Body of pancreas (tissue), 4 donors: ENCODE measurements at regions not wholly inside any gene's neighbourhood (a gene's known extent, or its start where the extent isn't known, plus 50 kb on each side); places are given as distances from the start of the nearest gene placed in this dataset.

ENCODE experiments used
- ATAC-seq: fragments of 150-250 bp; one replicate; pipeline ENCODE4 v1.9.1; 2016
- DNase-seq, 4 donors: peaks; one replicate each; pipeline ENCODE4 v3.0.0-alpha.2; 2019
- H3K27ac ChIP-seq, 4 donors: fragments of 200-600 bp; sonication (generic); 1 replicate in 3 of 4; 2 replicates in 1 of 4; pipeline versions ENCODE4 v1.5.1 to v1.6.1; 2016 to 2019; ENCODE audit warnings: mild to moderate bottlenecking in 1 of 4, mixed read lengths in 1 of 4, moderate library complexity in 1 of 4
- H3K27me3 ChIP-seq, 2 donors: fragments of 200-600 bp; sonication (generic); one replicate each; pipeline ENCODE4 v1.6.0; 2016; ENCODE audit warnings: mild to moderate bottlenecking in 1 of 2
- H3K36me3 ChIP-seq, 2 donors: fragments of 200-600 bp; sonication (generic); replicated peaks in 1 of 2; 2 replicates each; pipeline ENCODE4 v1.5.1; 2016; ENCODE audit warnings: low read depth in 2 of 2; ENCODE audit not compliant: insufficient read depth in 1 of 2
- H3K4me1 ChIP-seq: fragments of 200-600 bp; sonication (generic); one replicate; pipeline ENCODE4 v1.6.0; 2016
- H3K4me3 ChIP-seq, 2 donors: fragments of 200-600 bp; sonication (generic); 1 replicate in 1 of 2; 2 replicates in 1 of 2; pipeline ENCODE4 v1.5.1; 2016 to 2019
- H3K9me3 ChIP-seq, 3 donors: fragments of 200-600 bp; sonication (generic); 1 replicate in 2 of 3; 2 replicates in 1 of 3; pipeline ENCODE4 v1.5.1; 2016
- POLR2A ChIP-seq, 3 donors: fragments of 450-650 bp; IDR thresholded peaks; one replicate each; pipeline ENCODE4 v1.6.1; 2016; ENCODE audit warnings: antibody characterized with exemption in 3 of 3, mild to moderate bottlenecking in 2 of 3
- WGBS, 2 donors: methylation state at CpG; one replicate each; pipeline ENCODE4 v1.1.5; 2017; 5-methylcytosine and 5-hydroxymethylcytosine counted together
- intact Hi-C: fragments of 100-400 bp; cut with DNase I; formaldehyde crosslinking; loops from one replicate; pipeline ENCODE4 v1.15.1; 2023
- TF ChIP-seq, protein P1 (sequence below), 7 experiments: fragments of 450-650 bp in 4 of 7; fragments of 200-600 bp in 3 of 7; sonication (generic) in 3 of 7; IDR thresholded peaks; one replicate each; pipeline ENCODE4 v1.5.1; 2016 to 2019; ENCODE audit warnings: antibody characterized with exemption in 7 of 7

GRCh38 chr14:44166611-44167010 is 340.5 kb downstream of the FSCB start:
- no peaks in the 10 kb centered on the region for H3K4me1 ChIP-seq
- TF ChIP-seq POLR2A (IDR thresholded peaks at IDR 0.05), result no peak
- TF ChIP-seq, protein P1, sequence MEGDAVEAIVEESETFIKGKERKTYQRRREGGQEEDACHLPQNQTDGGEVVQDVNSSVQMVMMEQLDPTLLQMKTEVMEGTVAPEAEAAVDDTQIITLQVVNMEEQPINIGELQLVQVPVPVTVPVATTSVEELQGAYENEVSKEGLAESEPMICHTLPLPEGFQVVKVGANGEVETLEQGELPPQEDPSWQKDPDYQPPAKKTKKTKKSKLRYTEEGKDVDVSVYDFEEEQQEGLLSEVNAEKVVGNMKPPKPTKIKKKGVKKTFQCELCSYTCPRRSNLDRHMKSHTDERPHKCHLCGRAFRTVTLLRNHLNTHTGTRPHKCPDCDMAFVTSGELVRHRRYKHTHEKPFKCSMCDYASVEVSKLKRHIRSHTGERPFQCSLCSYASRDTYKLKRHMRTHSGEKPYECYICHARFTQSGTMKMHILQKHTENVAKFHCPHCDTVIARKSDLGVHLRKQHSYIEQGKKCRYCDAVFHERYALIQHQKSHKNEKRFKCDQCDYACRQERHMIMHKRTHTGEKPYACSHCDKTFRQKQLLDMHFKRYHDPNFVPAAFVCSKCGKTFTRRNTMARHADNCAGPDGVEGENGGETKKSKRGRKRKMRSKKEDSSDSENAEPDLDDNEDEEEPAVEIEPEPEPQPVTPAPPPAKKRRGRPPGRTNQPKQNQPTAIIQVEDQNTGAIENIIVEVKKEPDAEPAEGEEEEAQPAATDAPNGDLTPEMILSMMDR (IDR thresholded peaks at IDR 0.05), result no peak
- no peaks in the 10 kb centered on the region for H3K9me3 ChIP-seq
- no peak overlapping the region for H3K4me3 ChIP-seq
- no peak for ATAC-seq
- no peak for DNase-seq
- WGBS, 2 donors, result 67% methylated on average over 2 of the region's 2 CpGs
- no peak overlapping the region for H3K27ac ChIP-seq
- intact Hi-C loops, result no loop called here
- no peaks in the 10 kb centered on the region for H3K27me3 ChIP-seq
- H3K36me3 ChIP-seq, result no peaks in the 10 kb centered on the region

DNA sequence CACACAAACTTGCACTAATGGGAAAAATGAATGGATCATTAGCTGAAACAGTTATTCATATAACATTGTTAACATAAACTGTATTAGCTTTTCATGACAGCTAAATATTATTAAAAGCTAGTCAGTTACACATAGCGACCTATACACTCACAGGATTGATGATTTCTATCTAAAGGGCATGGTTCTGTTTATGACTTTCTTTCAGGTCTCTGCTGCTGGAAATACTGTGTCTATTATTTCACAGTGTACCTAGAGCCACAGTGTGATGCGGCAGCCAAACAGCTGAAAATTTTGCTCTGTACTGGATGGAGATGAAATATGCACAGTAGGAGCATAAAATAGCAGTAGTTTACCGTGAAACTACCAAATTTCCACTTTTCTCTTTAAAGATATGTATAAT is 341.1 kb downstream of the FSCB start:
- ATAC-seq (no peak), DNase-seq (no peak)
- H3K36me3 ChIP-seq, result no peaks in the 10 kb centered on the region
- H3K27ac ChIP-seq, result no peak overlapping the region
- TF ChIP-seq POLR2A (IDR thresholded peaks at IDR 0.05), result no peak
- TF ChIP-seq, protein P1 (IDR thresholded peaks at IDR 0.05), result no peak
- H3K9me3 ChIP-seq, result no peaks in the 10 kb centered on the region
- H3K4me1 ChIP-seq, result no peaks in the 10 kb centered on the region
- WGBS, 2 donors, result 45 to 57% methylated on average over 3 of the region's 3 CpGs
- no peak overlapping the region for H3K4me3 ChIP-seq
- H3K27me3 ChIP-seq, result no peaks in the 10 kb centered on the region
- intact Hi-C loops, result no loop called here

- H3K4me1 ChIP-seq, result no peaks in the 10 kb centered on the region
- TF ChIP-seq POLR2A (IDR thresholded peaks at IDR 0.05), result no peak
- TF ChIP-seq, protein P1 (IDR thresholded peaks at IDR 0.05), result no peak
- 33 to 48% methylated on average over 1 of the region's 1 CpG for WGBS, 2 donors
- H3K27me3 ChIP-seq, result no peaks in the 10 kb centered on the region
- H3K9me3 ChIP-seq, result no peaks in the 10 kb centered on the region
- H3K27ac ChIP-seq, result no peak overlapping the region
- H3K4me3 ChIP-seq, result no peak overlapping the region
- no peaks in the 10 kb centered on the region for H3K36me3 ChIP-seq
- intact Hi-C loops, result no loop called here
- DNase-seq (no peak), ATAC-seq (no peak)
These were observed 341.8 kb downstream of the FSCB start for GRCh38 chr14:44165286-44165685.

DNA sequence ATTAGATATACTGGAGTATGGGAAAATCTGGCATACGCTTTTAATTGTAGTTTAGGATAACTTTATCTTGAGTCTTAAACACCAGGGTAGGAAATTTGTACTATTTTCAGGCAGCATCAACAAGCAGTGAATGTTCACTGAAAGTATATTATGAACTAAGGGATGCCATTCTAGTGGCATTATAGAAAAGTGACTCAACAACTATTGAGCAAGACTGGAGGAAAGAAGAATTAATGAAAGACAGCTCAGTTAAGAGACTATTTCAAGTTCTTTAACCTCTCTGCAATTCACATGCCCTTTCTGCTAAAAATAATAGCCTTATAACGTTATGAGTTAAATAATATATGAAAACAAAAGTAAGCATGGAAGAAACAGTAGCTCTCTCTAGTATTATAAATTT is 343.1 kb downstream of the FSCB start:
- ATAC-seq, result no peak
- TF ChIP-seq, protein P1 (IDR thresholded peaks at IDR 0.05), result no peak
- no peak for TF ChIP-seq POLR2A (IDR thresholded peaks at IDR 0.05)
- WGBS, 2 donors, result 59 to 69% methylated on average over 2 of the region's 2 CpGs
- Histone ChIP-seq H3K4me3 (no peak overlapping the region), H3K27ac (no peak overlapping the region), H3K9me3 (no peaks in the 10 kb centered on the region), H3K4me1 (no peaks in the 10 kb centered on the region), H3K36me3 (no peaks in the 10 kb centered on the region), H3K27me3 (no peaks in the 10 kb centered on the region)
- DNase-seq, result no peak
- intact Hi-C loops, result no loop called here

- intact Hi-C loops, result no loop called here
- Histone ChIP-seq H3K9me3 (no peaks in the 10 kb centered on the region), H3K27ac (no peak overlapping the region), H3K4me3 (no peak overlapping the region), H3K4me1 (no peaks in the 10 kb centered on the region), H3K36me3 (no peaks in the 10 kb centered on the region), H3K27me3 (no peaks in the 10 kb centered on the region)
- DNase-seq (no peak), ATAC-seq (no peak)
- no peak for TF ChIP-seq POLR2A (IDR thresholded peaks at IDR 0.05)
- TF ChIP-seq, protein P1 (IDR thresholded peaks at IDR 0.05), result no peak
- WGBS, 2 donors, result 71 to 80% methylated on average over 5 of the region's 5 CpGs
These were observed 344.9 kb downstream of the FSCB start for GRCh38 chr14:44162197-44162596.
